Large intestine (tissue), 3 donors: ENCODE measurements at regions not wholly inside any gene's neighbourhood (a gene's known extent, or its start where the extent isn't known, plus 50 kb on each side); places are given as distances from the start of the nearest gene placed in this dataset.
A peak's percentile ranks its signal among the peaks of the same experiment; 100 is the strongest.

ENCODE experiments used
- DNase-seq, 2 donors: peaks; one replicate each; pipeline versions ENCODE4 v3.0.0 to v3.0.0-alpha.2; 2013
- H3K27ac ChIP-seq: one replicate; pipeline ENCODE4 v1.5.1; 2013; ENCODE audit warnings: low read length
- H3K27me3 ChIP-seq: 2 replicates; pipeline ENCODE4 v1.6.1; 2013; ENCODE audit warnings: low read length; ENCODE audit not compliant: control insufficient read depth, insufficient read depth
- H3K36me3 ChIP-seq: 2 replicates; pipeline ENCODE4 v1.6.1; 2013; ENCODE audit warnings: low read length; ENCODE audit not compliant: control insufficient read depth, insufficient read depth
- H3K4me1 ChIP-seq: one replicate; pipeline ENCODE4 v1.6.1; 2013; ENCODE audit warnings: low read length; ENCODE audit not compliant: control insufficient read depth, insufficient read depth
- H3K4me3 ChIP-seq: one replicate; pipeline ENCODE4 v1.5.1; 2013; ENCODE audit warnings: low read length
- H3K9me3 ChIP-seq: one replicate; pipeline ENCODE4 v1.6.1; 2013; ENCODE audit warnings: mild to moderate bottlenecking, low read depth, low read length, moderate library complexity; ENCODE audit not compliant: control insufficient read depth
- WGBS: methylation state at CpG from one replicate; pipeline ENCODE4 v1.1.5; 2013; ENCODE audit warnings: low lambda C conversion rate; ENCODE audit not compliant: insufficient coverage; 5-methylcytosine and 5-hydroxymethylcytosine counted together

DNA sequence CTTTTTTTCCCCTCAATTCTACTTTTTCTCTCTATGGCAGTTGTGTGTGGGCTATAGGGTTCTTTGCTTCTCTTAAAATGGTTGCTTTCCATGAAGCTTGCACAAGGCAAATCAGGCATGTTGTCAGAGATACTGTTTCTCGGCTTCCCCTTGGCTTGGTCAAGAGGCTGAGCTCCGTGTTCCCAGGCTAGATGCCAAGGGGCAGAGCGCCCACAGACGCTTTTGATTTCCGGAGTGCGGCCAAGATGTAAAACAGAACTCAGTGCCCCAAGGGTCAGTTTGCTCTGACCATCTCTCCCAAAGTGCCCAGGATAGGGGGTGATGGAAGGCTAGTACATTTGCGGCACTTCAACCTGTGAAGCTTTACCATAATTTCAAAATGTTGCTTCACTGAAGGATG is 64.2 kb upstream of the DIPK2B start:
- no peak overlapping the region for H3K27ac ChIP-seq
- no peaks in the 10 kb centered on the region for H3K4me1 ChIP-seq
- no peak for DNase-seq
- H3K36me3 ChIP-seq, result no peaks in the 10 kb centered on the region
- no peaks in the 10 kb centered on the region for H3K9me3 ChIP-seq
- no peaks in the 10 kb centered on the region for H3K27me3 ChIP-seq
- WGBS, result no CpG with 5 or more reads among the region's 7 CpGs
- H3K4me3 ChIP-seq, result no peak overlapping the region

DNA sequence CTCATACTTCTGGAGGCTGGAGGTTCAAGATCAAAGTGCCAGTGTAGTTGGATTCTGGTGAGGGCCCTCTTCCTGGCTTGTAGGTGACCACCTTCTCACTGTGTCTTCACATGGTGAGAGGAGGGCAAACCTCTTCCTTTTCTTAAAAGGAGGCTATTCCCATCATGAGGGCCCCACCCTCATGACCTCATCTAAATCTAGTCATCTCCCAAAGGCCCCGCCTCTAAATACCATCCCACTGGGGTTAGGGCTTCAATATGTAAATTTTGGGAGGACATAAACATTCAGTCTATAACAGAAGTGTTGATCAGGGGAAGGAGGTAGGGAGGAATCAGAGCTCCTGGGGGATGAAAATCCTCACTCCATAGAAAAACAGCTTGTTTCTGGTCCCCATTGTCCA is 60.8 kb upstream of the DIPK2B start:
- H3K27ac ChIP-seq, result no peak overlapping the region
- no CpG with 5 or more reads among the region's 1 CpG for WGBS
- no peaks in the 10 kb centered on the region for H3K27me3 ChIP-seq
- no peaks in the 10 kb centered on the region for H3K9me3 ChIP-seq
- H3K4me1 ChIP-seq, result no peaks in the 10 kb centered on the region
- H3K36me3 ChIP-seq, result no peaks in the 10 kb centered on the region
- no peak overlapping the region for H3K4me3 ChIP-seq
- DNase-seq, result no peak

DNA sequence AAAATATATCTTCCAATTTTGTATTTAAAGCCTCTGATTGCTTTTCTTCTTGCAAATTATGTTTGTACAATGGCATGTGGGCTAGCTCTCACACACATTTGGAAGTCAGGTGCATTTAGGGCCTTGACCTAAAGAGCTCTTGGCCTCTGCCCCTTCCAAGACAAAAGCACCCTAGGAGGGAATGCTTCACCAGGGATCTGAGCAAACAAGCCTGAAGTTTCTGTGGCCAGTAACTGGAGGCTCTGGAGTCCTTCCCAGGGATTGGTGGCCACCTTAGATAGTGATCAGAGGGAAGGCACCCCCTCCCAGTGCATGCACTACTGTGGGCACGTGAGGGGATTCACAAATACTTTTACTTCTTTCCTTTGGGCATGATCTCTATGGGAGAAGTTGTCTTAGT is 60.3 kb upstream of the DIPK2B start:
- Histone ChIP-seq H3K9me3 (no peaks in the 10 kb centered on the region), H3K4me1 (no peaks in the 10 kb centered on the region), H3K27me3 (no peaks in the 10 kb centered on the region), H3K36me3 (no peaks in the 10 kb centered on the region), H3K4me3 (no peak overlapping the region), H3K27ac (no peak overlapping the region)
- DNase-seq, result no peak
- no CpG with 5 or more reads among the region's 1 CpG for WGBS

DNA sequence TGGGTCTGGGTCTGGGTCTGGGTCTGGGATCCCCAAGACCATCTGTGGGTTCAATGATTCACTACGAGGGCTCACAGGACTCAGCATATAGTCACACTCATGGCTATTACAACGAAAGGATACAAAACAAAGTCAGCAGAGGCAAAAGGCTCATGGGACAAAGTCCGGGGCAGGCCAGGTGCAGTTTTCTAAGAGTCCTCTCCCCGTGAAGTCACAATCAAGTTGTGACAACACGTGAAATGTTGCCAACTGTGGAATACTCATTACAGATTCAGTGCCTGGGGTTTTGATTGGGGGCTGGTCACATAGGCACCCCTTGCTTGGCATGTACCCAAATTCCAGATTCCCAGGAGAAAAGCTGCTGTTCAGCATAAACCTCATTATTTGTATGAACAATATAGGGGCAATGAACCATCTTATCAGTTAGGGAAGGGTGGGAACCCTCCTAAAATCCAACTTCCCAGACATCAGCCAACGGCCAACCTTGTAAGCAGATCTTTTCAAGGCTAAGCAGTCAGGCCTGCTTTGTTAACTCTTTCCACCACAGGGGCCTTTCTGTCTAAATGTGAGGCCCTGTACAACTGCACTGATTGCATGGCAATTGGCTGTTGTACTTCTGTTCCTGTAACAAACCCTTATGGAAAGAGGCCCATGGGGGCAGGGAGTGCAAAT is 58.2 kb upstream of the DIPK2B start:
- H3K9me3 ChIP-seq, result no peaks in the 10 kb centered on the region
- DNase-seq, result peak; percentile 49 to 75
- no peaks in the 10 kb centered on the region for H3K27me3 ChIP-seq
- WGBS, result no CpG with 5 or more reads among the region's 6 CpGs
- no peaks in the 10 kb centered on the region for H3K4me1 ChIP-seq
- H3K27ac ChIP-seq, result peak overlapping the region; percentile 77
- H3K36me3 ChIP-seq, result no peaks in the 10 kb centered on the region
- H3K4me3 ChIP-seq, result no peak overlapping the region
